ENCODE measurements at regions not wholly inside any gene's neighbourhood (a gene's known extent, or its start where the extent isn't known, plus 50 kb on each side); places are given as distances from the start of the nearest gene placed in this dataset.

DNA sequence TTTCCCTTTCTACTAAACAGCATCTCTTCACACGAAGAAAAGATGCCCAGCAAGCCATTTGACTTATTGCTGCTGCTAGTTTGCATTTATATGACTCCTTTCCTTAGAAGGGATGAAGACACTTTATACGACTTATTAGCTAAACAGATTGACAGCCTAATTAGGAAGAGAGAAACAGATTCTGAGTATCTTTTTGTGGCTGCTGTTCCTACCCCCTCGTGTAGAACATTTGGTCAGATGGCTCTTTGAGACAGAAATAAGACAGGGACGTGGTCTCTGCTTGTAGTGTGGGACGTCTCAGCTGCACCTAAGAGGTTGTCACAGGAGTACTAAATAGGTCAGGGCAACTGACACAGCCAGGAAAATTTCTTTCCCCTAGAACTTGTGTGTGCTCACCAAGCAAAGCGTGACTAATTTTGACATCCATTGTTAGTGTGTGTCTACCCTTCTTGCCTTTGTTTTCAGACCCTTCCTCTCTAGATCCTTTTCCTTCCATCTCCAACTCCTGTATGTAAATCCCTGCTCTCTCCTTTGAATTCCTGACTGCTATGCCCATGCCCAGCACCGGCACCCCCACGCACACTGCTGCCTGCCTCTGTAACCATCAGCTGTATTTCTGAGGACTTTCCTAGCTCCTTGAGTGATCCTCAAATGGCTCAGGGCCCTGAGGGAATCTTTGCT lies 83.2 kb downstream of the DAD1 start:
- Histone ChIP-seq H3K27ac (ENCODE audit: insufficient read depth, low read length, poor library complexity, severe bottlenecking) (peak overlapping the region; percentile 83), H3K27me3 (replicated peaks; ENCODE audit: control insufficient read depth, insufficient read depth, low read length, poor library complexity, severe bottlenecking) (no peaks in the 10 kb centered on the region), H3K4me3 (ENCODE audit: insufficient read depth, low read depth, low read length, poor library complexity, severe bottlenecking) (peak overlapping the region; percentile 35), H3K4me1 (ENCODE audit: control insufficient read depth, insufficient read depth, low read length, poor library complexity, severe bottlenecking) (peaks cover 28% of the 10 kb centered on the region), H3K36me3 (ENCODE audit: control insufficient read depth, insufficient read depth, low read length) (peaks cover 8% of the 10 kb centered on the region), H3K9me3 (ENCODE audit: control insufficient read depth, low read length) (no peaks in the 10 kb centered on the region)
- peak in 1 of 3 donors; percentile 36 for DNase-seq

DNA sequence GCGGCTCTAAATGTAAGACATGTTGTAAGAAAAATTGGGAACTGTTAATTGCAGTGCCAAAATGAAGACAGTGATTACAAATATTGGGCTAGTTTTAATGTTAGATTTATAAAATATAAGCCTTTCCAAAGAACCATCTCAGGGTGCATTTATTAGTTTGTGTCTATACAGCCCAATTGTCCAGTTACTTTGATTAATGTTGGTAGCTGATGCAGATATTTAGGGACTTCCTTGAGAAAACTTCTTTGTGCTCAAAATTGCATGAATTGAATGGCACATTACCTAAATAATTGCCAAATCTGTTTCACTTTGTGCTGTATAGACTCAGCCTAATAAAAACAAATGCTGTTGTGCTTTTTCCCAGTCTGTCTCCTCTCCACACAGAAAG lies 83.7 kb downstream of the DAD1 start:
- peaks cover 24% of the 10 kb centered on the region for H3K4me1 ChIP-seq (ENCODE audit: control insufficient read depth, insufficient read depth, low read length, poor library complexity, severe bottlenecking)
- H3K4me3 ChIP-seq (ENCODE audit: insufficient read depth, low read depth, low read length, poor library complexity, severe bottlenecking): peak overlapping the region; percentile 35
- no peaks in the 10 kb centered on the region for H3K27me3 ChIP-seq (replicated peaks; ENCODE audit: control insufficient read depth, insufficient read depth, low read length, poor library complexity, severe bottlenecking)
- no peaks in the 10 kb centered on the region for H3K9me3 ChIP-seq (ENCODE audit: control insufficient read depth, low read length)
- peak overlapping the region; percentile 83 for H3K27ac ChIP-seq (ENCODE audit: insufficient read depth, low read length, poor library complexity, severe bottlenecking)
- no peak for DNase-seq
- peaks cover 8% of the 10 kb centered on the region for H3K36me3 ChIP-seq (ENCODE audit: control insufficient read depth, insufficient read depth, low read length)

DNA sequence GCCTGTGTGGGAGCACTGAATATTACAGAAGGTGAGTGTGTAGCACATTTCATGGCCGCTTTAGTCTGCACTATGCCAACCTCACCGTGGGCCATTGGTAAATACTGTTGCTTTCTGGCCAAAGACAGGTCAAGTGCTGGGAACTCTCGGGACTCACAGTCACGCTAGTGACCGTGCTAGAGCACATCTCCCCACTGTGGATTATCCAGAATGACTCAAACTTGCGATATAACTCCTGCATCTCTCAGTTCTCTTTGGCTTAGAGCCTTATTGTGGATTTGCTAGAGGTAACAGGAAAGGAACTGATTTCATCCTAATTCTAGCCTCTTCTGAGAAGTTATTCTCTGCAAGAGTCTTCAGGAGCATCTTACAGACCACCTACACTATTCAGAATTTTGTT lies 86.5 kb downstream of the DAD1 start:
- no peak for DNase-seq
- Histone ChIP-seq H3K27ac (ENCODE audit: insufficient read depth, low read length, poor library complexity, severe bottlenecking) (peak overlapping the region; percentile 83), H3K4me1 (ENCODE audit: control insufficient read depth, insufficient read depth, low read length, poor library complexity, severe bottlenecking) (peaks cover 8% of the 10 kb centered on the region), H3K4me3 (ENCODE audit: insufficient read depth, low read depth, low read length, poor library complexity, severe bottlenecking) (peak overlapping the region; percentile 50), H3K27me3 (replicated peaks; ENCODE audit: control insufficient read depth, insufficient read depth, low read length, poor library complexity, severe bottlenecking) (no peaks in the 10 kb centered on the region), H3K9me3 (ENCODE audit: control insufficient read depth, low read length) (no peaks in the 10 kb centered on the region), H3K36me3 (ENCODE audit: control insufficient read depth, insufficient read depth, low read length) (peaks cover 5% of the 10 kb centered on the region)

DNA sequence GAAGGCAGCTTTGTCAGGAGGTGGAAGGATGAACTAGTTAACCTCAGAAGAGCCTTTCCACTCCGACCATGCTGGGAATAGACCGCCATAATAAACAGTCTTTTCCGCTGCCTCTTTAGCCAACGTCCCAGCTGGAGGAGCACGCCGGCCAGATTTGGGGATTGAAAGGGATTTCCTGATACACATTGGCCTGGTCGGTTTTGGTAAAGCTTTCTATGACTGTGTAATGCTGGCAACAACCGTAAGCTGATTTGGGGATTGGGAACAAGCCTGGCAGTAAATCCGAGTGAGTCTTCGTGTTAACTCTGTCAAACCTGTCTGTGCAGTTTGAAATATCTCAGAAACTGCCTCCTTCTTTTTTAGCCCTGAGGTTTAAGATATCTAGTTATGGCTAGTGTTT lies 87.0 kb downstream of the DAD1 start:
- peaks cover 11% of the 10 kb centered on the region for H3K4me1 ChIP-seq (ENCODE audit: control insufficient read depth, insufficient read depth, low read length, poor library complexity, severe bottlenecking)
- H3K27ac ChIP-seq (ENCODE audit: insufficient read depth, low read length, poor library complexity, severe bottlenecking): peak overlapping the region; percentile 83
- DNase-seq: no peak
- H3K27me3 ChIP-seq (replicated peaks; ENCODE audit: control insufficient read depth, insufficient read depth, low read length, poor library complexity, severe bottlenecking): no peaks in the 10 kb centered on the region
- peaks cover 5% of the 10 kb centered on the region for H3K36me3 ChIP-seq (ENCODE audit: control insufficient read depth, insufficient read depth, low read length)
- no peaks in the 10 kb centered on the region for H3K9me3 ChIP-seq (ENCODE audit: control insufficient read depth, low read length)
- peak overlapping the region; percentile 50 for H3K4me3 ChIP-seq (ENCODE audit: insufficient read depth, low read depth, low read length, poor library complexity, severe bottlenecking)

DNA sequence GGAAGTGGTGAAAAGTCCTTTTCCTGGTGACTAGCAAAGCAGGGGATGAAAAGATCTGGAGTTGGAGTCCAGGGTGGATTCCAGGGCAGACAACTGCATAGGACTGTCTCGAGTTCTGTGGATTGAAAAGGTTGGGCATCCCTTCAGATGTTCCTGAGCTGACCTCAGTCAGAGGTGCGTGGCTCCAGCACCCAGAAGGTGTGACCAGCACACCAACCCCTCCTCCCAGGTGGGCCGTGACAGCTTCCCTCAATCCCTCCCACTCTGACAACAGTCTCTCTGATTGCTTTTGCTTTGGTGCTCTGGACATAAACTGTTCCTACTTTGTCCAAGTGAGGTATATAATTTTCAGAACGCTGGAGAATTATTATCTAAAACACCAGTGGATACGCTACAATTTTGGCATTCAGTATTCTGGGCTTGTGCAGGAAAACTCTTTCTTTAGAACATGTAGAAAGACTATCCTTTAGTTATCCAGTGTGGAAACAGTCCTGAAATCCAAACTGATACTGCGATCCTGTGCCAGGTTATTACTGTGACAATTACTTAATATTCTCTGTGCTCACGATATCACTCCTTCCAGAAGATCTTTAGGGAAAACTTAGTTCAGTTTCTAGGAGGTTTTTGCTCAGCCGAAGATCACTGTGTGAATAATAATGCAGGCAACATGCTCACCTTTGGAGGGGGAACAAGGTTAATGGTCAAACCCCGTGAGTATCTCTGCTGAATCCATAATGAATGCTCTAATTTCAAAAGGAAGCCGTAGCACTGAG lies 87.9 kb downstream of the DAD1 start:
- Histone ChIP-seq H3K4me3 (ENCODE audit: insufficient read depth, low read depth, low read length, poor library complexity, severe bottlenecking) (peak overlapping the region; percentile 35), H3K27ac (ENCODE audit: insufficient read depth, low read length, poor library complexity, severe bottlenecking) (peak overlapping the region; percentile 83), H3K4me1 (ENCODE audit: control insufficient read depth, insufficient read depth, low read length, poor library complexity, severe bottlenecking) (peaks cover 11% of the 10 kb centered on the region), H3K36me3 (ENCODE audit: control insufficient read depth, insufficient read depth, low read length) (peaks cover 5% of the 10 kb centered on the region), H3K9me3 (ENCODE audit: control insufficient read depth, low read length) (no peaks in the 10 kb centered on the region), H3K27me3 (replicated peaks; ENCODE audit: control insufficient read depth, insufficient read depth, low read length, poor library complexity, severe bottlenecking) (no peaks in the 10 kb centered on the region)
- DNase-seq: no peak

DNA sequence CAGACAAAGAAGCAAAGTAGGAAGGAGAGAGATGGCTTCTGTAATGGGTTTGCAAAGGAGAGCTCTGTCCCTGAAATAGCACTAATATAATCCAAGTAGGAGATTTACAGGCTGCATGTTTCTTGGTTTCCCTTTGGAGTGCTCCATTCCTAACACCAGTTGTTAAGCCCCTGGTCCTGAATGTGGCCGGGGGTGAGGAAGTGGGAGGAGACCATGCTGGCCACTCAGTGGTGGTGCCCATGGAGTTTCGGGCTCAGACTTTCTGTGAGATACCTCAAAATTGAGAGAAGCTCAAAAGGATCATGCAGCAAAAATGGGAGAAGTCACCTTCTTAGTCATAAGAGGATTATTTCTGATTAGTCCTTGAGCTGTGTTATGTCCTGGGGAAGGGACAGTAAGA lies 88.5 kb downstream of the DAD1 start:
- DNase-seq: no peak
- Histone ChIP-seq H3K36me3 (ENCODE audit: control insufficient read depth, insufficient read depth, low read length) (peaks cover 5% of the 10 kb centered on the region), H3K27me3 (replicated peaks; ENCODE audit: control insufficient read depth, insufficient read depth, low read length, poor library complexity, severe bottlenecking) (no peaks in the 10 kb centered on the region), H3K4me1 (ENCODE audit: control insufficient read depth, insufficient read depth, low read length, poor library complexity, severe bottlenecking) (peaks cover 11% of the 10 kb centered on the region), H3K27ac (ENCODE audit: insufficient read depth, low read length, poor library complexity, severe bottlenecking) (peak overlapping the region; percentile 83), H3K4me3 (ENCODE audit: insufficient read depth, low read depth, low read length, poor library complexity, severe bottlenecking) (peak overlapping the region; percentile 35), H3K9me3 (ENCODE audit: control insufficient read depth, low read length) (no peaks in the 10 kb centered on the region)

DNA sequence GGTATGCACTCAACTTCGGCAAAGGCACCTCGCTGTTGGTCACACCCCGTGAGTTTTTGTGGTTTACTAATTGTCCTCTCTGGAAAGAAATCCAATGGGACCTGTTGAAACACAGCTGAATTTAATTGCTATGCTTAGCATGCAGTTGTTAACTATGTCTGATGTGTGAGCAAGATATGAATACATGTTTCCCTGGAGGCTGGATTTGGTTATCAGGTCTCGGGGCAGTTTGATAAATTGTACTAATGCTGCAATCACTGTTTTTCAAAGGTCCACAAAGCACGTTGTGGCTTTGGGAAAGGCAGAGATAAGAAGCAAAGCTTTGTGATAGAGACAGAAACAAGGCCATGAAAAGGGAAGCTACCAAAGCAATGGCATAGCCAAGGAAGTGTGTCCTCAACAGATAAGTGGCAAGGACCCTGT lies 91.3 kb downstream of the DAD1 start:
- peak overlapping the region; percentile 83 for H3K27ac ChIP-seq (ENCODE audit: insufficient read depth, low read length, poor library complexity, severe bottlenecking)
- peaks cover 11% of the 10 kb centered on the region for H3K4me1 ChIP-seq (ENCODE audit: control insufficient read depth, insufficient read depth, low read length, poor library complexity, severe bottlenecking)
- DNase-seq: no peak
- H3K4me3 ChIP-seq (ENCODE audit: insufficient read depth, low read depth, low read length, poor library complexity, severe bottlenecking): peak overlapping the region; percentile 29
- H3K27me3 ChIP-seq (replicated peaks; ENCODE audit: control insufficient read depth, insufficient read depth, low read length, poor library complexity, severe bottlenecking): no peaks in the 10 kb centered on the region
- no peaks in the 10 kb centered on the region for H3K9me3 ChIP-seq (ENCODE audit: control insufficient read depth, low read length)
- H3K36me3 ChIP-seq (ENCODE audit: control insufficient read depth, insufficient read depth, low read length): peaks cover 3% of the 10 kb centered on the region

DNA sequence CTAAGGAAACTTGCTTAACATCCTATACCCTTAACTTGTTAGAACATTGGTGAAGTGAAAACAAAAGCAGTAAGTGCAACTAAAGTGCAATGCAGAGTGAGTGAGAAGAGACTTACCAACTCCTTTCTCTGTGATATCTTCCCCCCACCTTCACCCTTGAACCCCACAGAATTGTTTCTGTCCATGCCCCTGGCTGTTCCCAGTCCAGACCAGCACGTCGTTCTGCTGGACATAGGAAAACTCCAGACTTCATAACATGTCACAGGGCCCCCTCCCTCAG lies 91.9 kb downstream of the DAD1 start:
- no peaks in the 10 kb centered on the region for H3K27me3 ChIP-seq (replicated peaks; ENCODE audit: control insufficient read depth, insufficient read depth, low read length, poor library complexity, severe bottlenecking)
- H3K4me3 ChIP-seq (ENCODE audit: insufficient read depth, low read depth, low read length, poor library complexity, severe bottlenecking): peak overlapping the region; percentile 29
- peak overlapping the region; percentile 83 for H3K27ac ChIP-seq (ENCODE audit: insufficient read depth, low read length, poor library complexity, severe bottlenecking)
- no peaks in the 10 kb centered on the region for H3K36me3 ChIP-seq (ENCODE audit: control insufficient read depth, insufficient read depth, low read length)
- no peaks in the 10 kb centered on the region for H3K9me3 ChIP-seq (ENCODE audit: control insufficient read depth, low read length)
- peaks cover 7% of the 10 kb centered on the region for H3K4me1 ChIP-seq (ENCODE audit: control insufficient read depth, insufficient read depth, low read length, poor library complexity, severe bottlenecking)
- no peak for DNase-seq

DNA sequence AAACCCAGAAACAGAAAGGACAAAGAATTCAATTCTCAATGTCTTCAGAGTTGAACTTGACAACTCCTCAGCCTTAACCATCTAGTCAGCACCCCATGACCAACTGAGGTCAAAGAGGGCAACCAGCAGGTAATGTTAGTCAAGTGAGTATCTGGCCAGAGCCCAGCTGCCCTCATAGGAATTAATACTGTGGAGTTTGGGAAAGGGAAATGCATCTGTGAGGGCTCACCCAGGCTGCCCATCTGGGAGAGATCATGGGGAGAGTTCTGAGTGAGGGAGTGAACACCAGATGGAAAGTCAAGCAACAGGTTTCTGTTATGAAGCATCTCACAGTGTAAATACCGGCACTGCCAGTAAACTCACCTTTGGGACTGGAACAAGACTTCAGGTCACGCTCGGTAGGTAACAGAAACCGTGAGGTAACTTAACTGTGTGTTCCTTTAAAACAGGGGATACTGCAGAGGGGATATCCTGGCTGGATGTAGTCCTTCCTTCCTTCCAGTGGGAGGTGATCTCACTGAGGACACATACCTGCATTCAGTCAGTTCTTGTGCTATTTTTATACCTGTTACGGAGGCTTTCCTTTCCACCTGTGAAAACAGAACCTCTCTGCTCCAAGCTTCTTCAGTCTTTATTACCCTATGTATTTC lies 94.4 kb downstream of the DAD1 start:
- H3K4me1 ChIP-seq (ENCODE audit: control insufficient read depth, insufficient read depth, low read length, poor library complexity, severe bottlenecking): peaks cover 3% of the 10 kb centered on the region

DNA sequence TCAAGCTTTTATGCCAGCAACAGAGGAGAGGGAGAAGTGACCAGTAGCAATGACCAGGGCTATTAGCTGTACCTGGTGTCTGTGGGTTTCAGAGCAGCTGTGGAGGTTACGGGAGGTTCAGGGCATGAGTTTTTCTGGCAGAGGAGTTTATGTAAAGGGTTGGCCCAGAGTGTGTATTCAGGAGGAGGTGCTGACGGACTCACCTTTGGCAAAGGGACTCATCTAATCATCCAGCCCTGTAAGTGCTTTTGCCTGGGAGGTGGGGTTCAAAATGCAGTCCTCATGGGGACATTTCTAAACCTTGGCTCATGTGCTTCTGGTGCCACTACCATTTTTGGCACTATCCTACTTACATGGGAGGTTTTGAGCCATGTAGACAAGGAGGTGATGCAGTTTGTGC lies 95.3 kb downstream of the DAD1 start:
- peak overlapping the region; percentile 83 for H3K27ac ChIP-seq (ENCODE audit: insufficient read depth, low read length, poor library complexity, severe bottlenecking)
- H3K4me1 ChIP-seq (ENCODE audit: control insufficient read depth, insufficient read depth, low read length, poor library complexity, severe bottlenecking): peaks cover 3% of the 10 kb centered on the region
- H3K4me3 ChIP-seq (ENCODE audit: insufficient read depth, low read depth, low read length, poor library complexity, severe bottlenecking): peak overlapping the region; percentile 22
- H3K36me3 ChIP-seq (ENCODE audit: control insufficient read depth, insufficient read depth, low read length): no peaks in the 10 kb centered on the region
- H3K27me3 ChIP-seq (replicated peaks; ENCODE audit: control insufficient read depth, insufficient read depth, low read length, poor library complexity, severe bottlenecking): no peaks in the 10 kb centered on the region
- H3K9me3 ChIP-seq (ENCODE audit: control insufficient read depth, low read length): no peaks in the 10 kb centered on the region
- DNase-seq: no peak

More for the DNA sequence above, 94.4 kb downstream of the DAD1 start:
- Histone ChIP-seq H3K27ac (ENCODE audit: insufficient read depth, low read length, poor library complexity, severe bottlenecking) (peak overlapping the region; percentile 83), H3K4me3 (ENCODE audit: insufficient read depth, low read depth, low read length, poor library complexity, severe bottlenecking) (peak overlapping the region; percentile 42), H3K9me3 (ENCODE audit: control insufficient read depth, low read length) (no peaks in the 10 kb centered on the region), H3K27me3 (replicated peaks; ENCODE audit: control insufficient read depth, insufficient read depth, low read length, poor library complexity, severe bottlenecking) (no peaks in the 10 kb centered on the region), H3K36me3 (ENCODE audit: control insufficient read depth, insufficient read depth, low read length) (no peaks in the 10 kb centered on the region)
- no peak for DNase-seq

Data from effector memory CD4-positive, alpha-beta T cell (primary cell).